ENCODE measurements at regions not wholly inside any gene's neighbourhood (a gene's known extent, or its start where the extent isn't known, plus 50 kb on each side); places are given as distances from the start of the nearest gene placed in this dataset.

DNA sequence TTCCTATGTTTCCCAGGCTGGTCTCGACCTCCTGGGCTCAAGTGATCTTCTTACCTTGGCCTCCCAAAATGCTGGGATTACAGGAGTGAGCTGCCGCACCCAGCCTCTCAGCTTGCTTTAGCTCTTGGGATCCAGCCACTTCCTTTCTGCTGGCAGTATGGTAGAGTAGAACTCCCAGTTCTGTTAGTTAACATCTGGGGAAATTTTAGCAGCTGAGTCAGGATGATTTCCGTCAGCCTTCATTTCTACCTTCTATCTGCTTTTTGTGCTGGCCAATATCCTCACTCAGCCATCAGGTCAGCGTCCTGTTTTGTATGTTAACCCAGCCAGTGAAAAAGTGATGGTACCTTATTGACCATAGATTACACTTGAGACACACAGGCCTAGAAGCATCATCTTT lies 59.3 kb upstream of the GPC4 start:
- TF ChIP-seq, protein P1, sequence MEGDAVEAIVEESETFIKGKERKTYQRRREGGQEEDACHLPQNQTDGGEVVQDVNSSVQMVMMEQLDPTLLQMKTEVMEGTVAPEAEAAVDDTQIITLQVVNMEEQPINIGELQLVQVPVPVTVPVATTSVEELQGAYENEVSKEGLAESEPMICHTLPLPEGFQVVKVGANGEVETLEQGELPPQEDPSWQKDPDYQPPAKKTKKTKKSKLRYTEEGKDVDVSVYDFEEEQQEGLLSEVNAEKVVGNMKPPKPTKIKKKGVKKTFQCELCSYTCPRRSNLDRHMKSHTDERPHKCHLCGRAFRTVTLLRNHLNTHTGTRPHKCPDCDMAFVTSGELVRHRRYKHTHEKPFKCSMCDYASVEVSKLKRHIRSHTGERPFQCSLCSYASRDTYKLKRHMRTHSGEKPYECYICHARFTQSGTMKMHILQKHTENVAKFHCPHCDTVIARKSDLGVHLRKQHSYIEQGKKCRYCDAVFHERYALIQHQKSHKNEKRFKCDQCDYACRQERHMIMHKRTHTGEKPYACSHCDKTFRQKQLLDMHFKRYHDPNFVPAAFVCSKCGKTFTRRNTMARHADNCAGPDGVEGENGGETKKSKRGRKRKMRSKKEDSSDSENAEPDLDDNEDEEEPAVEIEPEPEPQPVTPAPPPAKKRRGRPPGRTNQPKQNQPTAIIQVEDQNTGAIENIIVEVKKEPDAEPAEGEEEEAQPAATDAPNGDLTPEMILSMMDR (conservative IDR thresholded peaks at IDR 0.05 in 1 of 2, IDR thresholded peaks at IDR 0.05 in 1 of 2; ENCODE audit: extremely low read depth in 1 of 2, insufficient read depth in 1 of 2, low read depth in 1 of 2, low read length in 2 of 2) = no peak
- TF ChIP-seq EZH2 (IDR thresholded peaks at IDR 0.05; ENCODE audit: borderline replicate concordance, low read length) = no peak
